ENCODE measurements at regions not wholly inside any gene's neighbourhood (a gene's known extent, or its start where the extent isn't known, plus 50 kb on each side); places are given as distances from the start of the nearest gene placed in this dataset.
"Not testable (repeated sequence)": the region's sequence is repeated elsewhere in the genome, so short reads cannot be mapped to it uniquely, and the experiment has no call there.

DNA sequence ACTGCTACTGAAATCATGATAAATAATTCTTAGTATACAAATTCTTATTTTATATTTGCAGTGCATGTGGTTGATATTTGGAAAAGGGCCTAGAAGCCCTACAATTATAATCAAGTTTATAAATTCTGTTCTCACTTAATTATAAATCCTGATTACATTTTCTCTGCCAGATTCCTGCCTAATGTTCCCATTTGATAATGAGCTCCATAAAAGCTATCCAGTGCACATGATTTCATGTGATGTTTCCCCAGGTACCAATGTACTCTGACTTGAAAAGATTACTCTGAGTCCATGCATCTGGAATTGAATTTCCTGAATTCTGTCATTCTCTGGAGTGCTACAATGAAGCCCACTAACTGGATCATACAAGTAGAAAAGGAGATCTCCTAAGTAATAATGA lies 292.2 kb downstream of the FRK start:
- ATAC-seq = no peak
- H3K4me1 Mint-ChIP-seq (ENCODE audit: low read depth) = no peaks in the 10 kb centered on the region

DNA sequence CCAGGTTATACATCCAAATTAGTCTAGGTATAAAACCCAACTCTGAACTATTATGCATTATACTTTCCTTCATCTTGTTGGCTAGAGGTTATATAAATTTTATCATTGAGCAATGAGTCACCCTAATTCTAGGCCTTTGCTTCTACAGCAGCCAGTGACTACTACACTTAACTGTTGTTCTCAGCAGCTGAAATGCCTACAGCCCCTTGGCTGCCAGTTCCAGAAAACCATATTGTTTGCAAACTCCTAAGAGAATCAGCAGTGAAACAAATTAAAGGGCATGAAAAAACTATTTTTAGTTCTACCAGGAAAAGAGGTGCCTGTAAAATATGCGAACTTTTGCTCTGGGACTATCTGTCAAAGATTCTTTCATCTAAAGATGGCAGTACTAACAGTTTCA lies 292.8 kb downstream of the FRK start:
- ATAC-seq (no peak), DNase-seq (no peak)
- Mint-ChIP-seq H3K4me3 (no peak overlapping the region), H3K4me1 (ENCODE audit: low read depth) (no peaks in the 10 kb centered on the region), H3K9me3 (no peaks in the 10 kb centered on the region), H3K27me3 (ENCODE audit: low read depth) (no peaks in the 10 kb centered on the region), H3K36me3 (ENCODE audit: insufficient read depth) (no peaks in the 10 kb centered on the region)

More for the DNA sequence above, 292.2 kb downstream of the FRK start:
- no peaks in the 10 kb centered on the region for H3K27me3 Mint-ChIP-seq (ENCODE audit: low read depth)
- H3K36me3 Mint-ChIP-seq (ENCODE audit: insufficient read depth) = no peaks in the 10 kb centered on the region
- DNase-seq = no peak
- H3K4me3 Mint-ChIP-seq = no peak overlapping the region
- no peaks in the 10 kb centered on the region for H3K9me3 Mint-ChIP-seq

DNA sequence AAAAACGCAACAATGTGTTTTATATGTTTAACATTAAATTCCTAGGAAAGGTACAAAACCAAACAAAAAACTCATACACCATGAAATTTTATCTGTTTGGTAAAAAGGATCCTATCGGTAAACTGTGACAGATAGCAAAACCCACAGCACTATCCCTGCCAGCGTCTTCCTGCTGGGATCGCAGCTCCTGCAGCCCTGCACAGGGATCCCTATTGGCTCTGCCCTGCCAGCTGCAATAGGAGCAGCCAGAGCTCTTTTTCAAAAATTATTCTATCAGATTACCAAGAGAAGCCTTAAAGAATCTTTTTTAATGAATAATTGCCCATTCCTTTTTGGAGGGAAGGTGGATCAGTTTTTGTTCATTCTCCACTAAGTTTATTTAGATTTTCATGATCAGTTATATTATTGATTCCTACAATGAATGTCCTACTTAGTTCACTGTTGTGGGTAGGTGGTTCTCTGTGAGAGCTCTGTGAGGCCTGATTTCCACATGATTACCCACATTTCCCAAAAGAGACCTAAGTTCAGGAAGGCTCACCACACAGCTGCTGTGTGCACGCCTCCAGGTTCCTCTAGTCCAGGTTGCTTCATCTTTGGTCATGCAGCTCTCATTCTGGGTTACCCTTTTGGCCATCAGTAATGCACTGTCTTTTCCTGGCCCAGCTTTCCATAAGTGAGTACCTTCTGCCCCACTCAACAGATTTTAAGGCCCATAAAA lies 293.8 kb downstream of the FRK start:
- H3K4me3 Mint-ChIP-seq = no peak overlapping the region

DNA sequence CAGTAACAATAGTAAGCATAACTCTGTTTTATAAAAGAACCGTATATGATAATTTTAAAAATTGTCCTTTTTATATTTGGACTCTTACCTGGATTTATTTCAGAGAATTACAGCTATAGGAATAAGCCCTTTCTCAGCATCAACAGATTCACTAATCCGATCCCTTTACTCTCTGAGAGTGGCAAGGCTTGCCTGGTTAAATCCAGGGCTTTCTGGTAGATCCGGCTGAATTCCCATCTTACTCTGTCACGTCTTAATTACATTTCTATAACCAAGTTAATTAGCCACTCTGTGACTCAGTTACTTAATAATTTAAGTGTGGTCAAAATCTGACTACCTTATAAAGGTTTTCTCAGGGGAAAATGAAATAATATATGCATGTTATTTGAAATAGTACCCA lies 294.7 kb downstream of the FRK start:
- no peak for DNase-seq
- H3K4me3 Mint-ChIP-seq = no peak overlapping the region
- H3K27me3 Mint-ChIP-seq (ENCODE audit: low read depth) = no peaks in the 10 kb centered on the region
- no peak for ATAC-seq
- H3K4me1 Mint-ChIP-seq (ENCODE audit: low read depth) = no peaks in the 10 kb centered on the region
- no peaks in the 10 kb centered on the region for H3K9me3 Mint-ChIP-seq
- H3K36me3 Mint-ChIP-seq (ENCODE audit: insufficient read depth) = no peaks in the 10 kb centered on the region

More for the DNA sequence above, 293.8 kb downstream of the FRK start:
- Mint-ChIP-seq H3K27me3 (ENCODE audit: low read depth) (no peaks in the 10 kb centered on the region), H3K36me3 (ENCODE audit: insufficient read depth) (no peaks in the 10 kb centered on the region), H3K4me1 (ENCODE audit: low read depth) (no peaks in the 10 kb centered on the region), H3K9me3 (no peaks in the 10 kb centered on the region)
- no peak for DNase-seq
- ATAC-seq = no peak

DNA sequence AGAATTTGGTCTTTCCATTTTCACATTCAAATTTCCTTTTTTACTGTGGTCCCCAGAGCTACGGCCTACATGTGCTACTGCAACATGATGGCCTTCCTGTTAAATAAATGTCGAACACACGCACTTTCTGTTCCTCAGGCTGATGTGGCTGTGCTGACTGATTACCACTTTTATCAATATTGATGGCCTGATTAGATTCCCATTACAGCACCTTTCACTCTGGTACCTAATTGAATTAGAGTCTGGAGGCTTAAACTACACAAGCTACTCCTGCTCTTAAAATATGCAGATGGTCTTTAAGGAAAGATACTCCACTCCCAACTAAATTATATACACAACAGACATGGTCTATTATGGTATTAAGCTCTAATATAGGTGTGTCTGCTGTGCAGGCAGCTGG lies 301.6 kb downstream of the FRK start:
- no peaks in the 10 kb centered on the region for H3K4me1 Mint-ChIP-seq (ENCODE audit: low read depth)
- H3K4me3 Mint-ChIP-seq = no peak overlapping the region
- H3K9me3 Mint-ChIP-seq = peaks cover 4% of the 10 kb centered on the region
- no peaks in the 10 kb centered on the region for H3K36me3 Mint-ChIP-seq (ENCODE audit: insufficient read depth)
- ATAC-seq = no peak
- DNase-seq = no peak
- H3K27me3 Mint-ChIP-seq (ENCODE audit: low read depth) = no peaks in the 10 kb centered on the region

DNA sequence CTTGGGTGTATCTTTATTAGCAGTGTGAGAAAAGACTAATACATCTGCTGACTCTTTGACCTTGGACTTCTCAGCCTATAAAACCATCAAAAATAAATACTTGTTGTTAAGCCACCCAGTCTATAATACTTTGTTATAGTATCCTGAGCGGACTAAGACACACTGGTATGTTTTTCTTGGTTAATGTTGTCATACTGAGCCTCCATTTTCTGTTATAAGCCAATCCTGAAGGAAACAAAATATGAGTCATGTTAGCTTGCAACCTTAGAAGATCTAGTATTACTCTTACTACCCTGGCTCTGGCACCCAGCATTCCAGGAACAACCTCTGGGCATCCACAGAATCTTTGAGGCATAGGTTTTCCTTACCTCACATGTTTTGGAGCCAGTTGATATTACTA lies 307.2 kb downstream of the FRK start:
- DNase-seq = no peak
- Mint-ChIP-seq H3K27me3 (ENCODE audit: low read depth) (no peaks in the 10 kb centered on the region), H3K36me3 (ENCODE audit: insufficient read depth) (no peaks in the 10 kb centered on the region), H3K4me1 (ENCODE audit: low read depth) (no peaks in the 10 kb centered on the region), H3K9me3 (peaks cover 10% of the 10 kb centered on the region), H3K4me3 (no peak overlapping the region)
- no peak for ATAC-seq

DNA sequence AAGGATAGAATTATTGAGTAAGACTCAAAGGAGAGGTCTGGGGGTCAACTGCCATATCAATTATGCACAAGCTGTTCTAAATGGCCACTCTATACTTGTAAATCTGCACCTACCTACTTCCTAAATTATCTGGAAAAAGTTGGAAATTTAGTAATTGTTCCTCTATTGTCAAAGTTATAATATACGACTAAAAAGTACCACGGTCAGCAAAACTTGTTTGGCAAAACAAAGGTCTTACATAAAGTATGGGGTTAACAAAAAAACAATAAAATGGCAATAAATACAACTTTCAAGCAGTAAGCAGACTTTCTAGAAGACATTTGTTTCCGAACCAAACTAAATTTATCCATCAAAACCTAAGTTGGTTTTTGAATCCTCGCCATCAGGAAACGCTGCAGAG lies 309.7 kb downstream of the FRK start:
- ATAC-seq (no peak), DNase-seq (no peak)
- Mint-ChIP-seq H3K4me1 (ENCODE audit: low read depth) (no peaks in the 10 kb centered on the region), H3K27me3 (ENCODE audit: low read depth) (no peaks in the 10 kb centered on the region), H3K36me3 (ENCODE audit: insufficient read depth) (no peaks in the 10 kb centered on the region), H3K4me3 (no peak overlapping the region), H3K9me3 (peaks cover 6% of the 10 kb centered on the region)

DNA sequence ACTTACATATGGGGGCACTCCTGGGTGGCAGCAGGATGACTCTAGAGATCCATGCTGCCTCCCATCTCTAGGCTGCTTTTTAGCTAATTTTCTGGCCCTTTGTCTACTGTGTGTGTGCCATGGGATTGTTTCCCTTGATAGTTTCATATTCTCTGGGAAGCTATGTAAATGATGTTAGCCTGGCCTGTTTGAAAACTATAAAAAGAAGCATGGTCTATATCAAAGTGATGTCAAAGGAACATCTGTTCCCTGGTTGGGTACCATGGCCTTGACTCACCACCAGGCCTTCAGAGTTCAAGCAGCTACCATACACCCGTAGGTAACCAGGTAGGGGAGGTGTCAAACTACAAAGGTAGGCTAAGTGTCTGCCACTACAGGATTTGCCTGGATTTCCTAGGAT lies 310.4 kb downstream of the FRK start:
- H3K9me3 Mint-ChIP-seq = peaks cover 6% of the 10 kb centered on the region
- H3K4me1 Mint-ChIP-seq (ENCODE audit: low read depth) = no peaks in the 10 kb centered on the region
- H3K4me3 Mint-ChIP-seq = no peak overlapping the region
- DNase-seq = no peak
- no peak for ATAC-seq
- H3K36me3 Mint-ChIP-seq (ENCODE audit: insufficient read depth) = no peaks in the 10 kb centered on the region
- no peaks in the 10 kb centered on the region for H3K27me3 Mint-ChIP-seq (ENCODE audit: low read depth)

DNA sequence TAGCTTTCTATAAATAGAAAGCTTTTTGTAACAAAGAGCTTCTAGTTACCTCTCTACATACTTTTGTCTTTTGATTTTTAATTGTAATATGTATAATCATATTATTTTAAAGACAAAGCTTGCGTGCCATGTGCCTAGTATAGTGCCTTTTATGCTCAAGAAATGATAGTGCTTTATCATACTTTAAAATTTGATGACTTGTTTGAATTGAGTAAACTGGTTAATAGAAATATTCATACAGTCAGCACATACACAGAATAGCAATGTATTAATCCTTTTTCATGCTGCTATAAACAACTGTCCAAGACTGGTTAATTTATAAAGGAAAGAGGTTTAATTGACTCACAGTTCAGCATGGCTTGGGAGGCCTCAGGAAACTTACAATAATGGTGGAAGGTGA lies 313.0 kb downstream of the FRK start:
- ATAC-seq = no peak
- no peak for DNase-seq
- no peaks in the 10 kb centered on the region for H3K4me1 Mint-ChIP-seq (ENCODE audit: low read depth)
- no peaks in the 10 kb centered on the region for H3K27me3 Mint-ChIP-seq (ENCODE audit: low read depth)
- peaks cover 14% of the 10 kb centered on the region for H3K9me3 Mint-ChIP-seq
- H3K4me3 Mint-ChIP-seq = no peak overlapping the region
- H3K36me3 Mint-ChIP-seq (ENCODE audit: insufficient read depth) = no peaks in the 10 kb centered on the region

DNA sequence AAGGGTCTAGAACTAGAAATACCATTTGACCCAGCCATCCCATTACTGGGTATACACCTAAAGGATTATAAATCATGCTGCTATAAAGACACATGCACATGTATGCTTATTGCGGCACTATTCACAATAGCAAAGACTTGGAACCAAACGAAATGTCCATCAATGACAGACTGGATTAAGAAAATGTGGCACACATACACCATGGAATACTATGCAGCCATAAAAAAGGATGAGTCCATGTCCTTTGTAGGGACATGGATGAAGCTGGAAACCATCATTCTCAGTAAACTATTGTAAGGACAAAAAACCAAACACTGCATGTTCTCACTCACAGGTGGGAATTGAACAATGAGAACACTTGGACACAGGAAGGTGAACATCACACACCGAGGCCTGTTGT lies 314.1 kb downstream of the FRK start:
- H3K9me3 Mint-ChIP-seq = peaks cover 14% of the 10 kb centered on the region
- not testable (repeated sequence) for H3K36me3 Mint-ChIP-seq (ENCODE audit: insufficient read depth); ATAC-seq; H3K4me3 Mint-ChIP-seq; H3K4me1 Mint-ChIP-seq (ENCODE audit: low read depth); DNase-seq; H3K27me3 Mint-ChIP-seq (ENCODE audit: low read depth)

DNA sequence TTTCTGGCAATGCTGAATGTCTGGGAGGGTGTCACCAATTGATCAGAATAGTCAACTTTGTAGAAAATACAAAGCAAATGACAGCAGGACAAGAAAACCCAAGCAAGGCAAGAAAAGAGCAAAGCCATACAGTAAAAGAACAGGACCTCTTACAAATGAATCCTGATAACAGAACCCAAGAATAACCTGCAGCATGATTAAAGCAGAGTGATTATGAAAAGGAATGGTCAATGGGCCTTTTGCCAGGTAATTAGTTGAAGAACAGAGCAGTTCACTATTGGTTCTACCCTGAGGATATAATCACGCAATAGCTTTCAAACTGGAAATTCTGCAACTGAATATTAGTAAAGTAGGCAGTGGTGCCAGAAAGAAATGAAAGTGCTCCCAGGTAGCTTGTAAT lies 319.8 kb downstream of the FRK start:
- DNase-seq = no peak
- Mint-ChIP-seq H3K4me3 (no peak overlapping the region), H3K9me3 (peaks cover 10% of the 10 kb centered on the region), H3K36me3 (ENCODE audit: insufficient read depth) (no peaks in the 10 kb centered on the region), H3K4me1 (ENCODE audit: low read depth) (no peaks in the 10 kb centered on the region), H3K27me3 (ENCODE audit: low read depth) (no peaks in the 10 kb centered on the region)
- ATAC-seq = no peak

DNA sequence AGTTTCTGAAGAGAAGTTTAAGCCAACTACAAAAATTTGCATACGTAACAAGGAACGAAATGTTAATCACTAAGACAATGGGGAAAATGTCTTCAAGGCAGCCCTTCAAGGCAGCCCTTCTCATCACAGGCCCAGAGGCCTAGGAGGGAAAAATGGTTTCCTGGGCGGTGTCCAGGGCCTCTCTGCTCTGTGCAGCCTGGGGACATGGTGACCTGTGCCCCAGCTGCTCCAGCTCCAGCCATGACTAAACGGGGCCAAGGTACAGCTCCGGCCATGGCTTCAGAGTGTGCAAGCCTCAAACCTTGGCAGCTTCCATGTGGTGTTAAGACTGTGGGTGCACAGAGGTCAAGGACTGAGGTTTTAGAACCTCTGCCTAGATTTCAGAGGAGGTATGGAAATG lies 325.1 kb downstream of the FRK start:
- no peaks in the 10 kb centered on the region for H3K27me3 Mint-ChIP-seq (ENCODE audit: low read depth)

DNA sequence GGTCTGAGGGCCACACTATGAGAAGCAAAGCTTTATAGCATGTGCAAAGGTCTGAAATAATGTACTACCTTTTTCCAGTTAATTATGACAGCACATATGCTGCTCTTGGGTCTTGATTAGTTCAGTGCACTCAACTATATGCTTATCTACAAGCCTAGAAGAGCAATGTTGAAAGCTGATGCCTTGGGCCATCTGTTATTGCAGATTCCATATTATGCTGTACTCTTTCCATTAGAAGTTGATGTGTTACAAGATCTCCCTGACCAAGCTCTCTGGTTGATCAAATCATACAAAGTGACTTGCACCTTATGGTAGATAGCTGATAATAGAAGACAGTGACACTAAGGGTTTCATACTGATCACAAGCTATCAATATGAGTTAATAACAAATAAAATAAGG lies 327.3 kb downstream of the FRK start:
- ATAC-seq (no peak), DNase-seq (no peak)
- no peaks in the 10 kb centered on the region for H3K4me1 Mint-ChIP-seq (ENCODE audit: low read depth)
- H3K9me3 Mint-ChIP-seq = peaks cover 4% of the 10 kb centered on the region
- H3K27me3 Mint-ChIP-seq (ENCODE audit: low read depth) = no peaks in the 10 kb centered on the region
- no peaks in the 10 kb centered on the region for H3K36me3 Mint-ChIP-seq (ENCODE audit: insufficient read depth)
- no peak overlapping the region for H3K4me3 Mint-ChIP-seq

More for the DNA sequence above, 325.1 kb downstream of the FRK start:
- Mint-ChIP-seq H3K36me3 (ENCODE audit: insufficient read depth) (no peaks in the 10 kb centered on the region), H3K4me3 (no peak overlapping the region), H3K9me3 (peaks cover 4% of the 10 kb centered on the region), H3K4me1 (ENCODE audit: low read depth) (no peaks in the 10 kb centered on the region)
- ATAC-seq (no peak), DNase-seq (no peak)

DNA sequence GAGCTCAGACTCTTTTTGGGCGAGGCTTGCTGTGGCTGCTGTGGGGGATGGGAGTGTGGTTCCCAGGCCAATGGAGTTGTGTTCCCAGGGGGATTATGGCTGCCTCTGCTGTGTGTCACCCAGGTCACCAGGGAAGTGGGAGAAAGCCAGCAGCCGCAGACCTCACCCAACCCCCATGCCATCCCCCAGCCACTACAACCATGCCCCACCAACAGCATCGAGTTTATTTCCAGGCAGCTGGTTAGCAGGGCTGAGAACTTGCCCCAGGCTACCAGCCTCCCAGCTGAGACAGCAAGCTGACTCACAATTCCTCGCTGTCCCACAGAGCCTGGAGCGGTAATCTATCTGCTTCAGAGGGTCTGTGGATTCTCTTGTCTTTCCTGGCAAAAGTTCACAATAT lies 331.7 kb downstream of the FRK start:
- Mint-ChIP-seq H3K4me3 (no peak overlapping the region), H3K4me1 (ENCODE audit: low read depth) (no peaks in the 10 kb centered on the region), H3K36me3 (ENCODE audit: insufficient read depth) (no peaks in the 10 kb centered on the region), H3K27me3 (ENCODE audit: low read depth) (no peaks in the 10 kb centered on the region), H3K9me3 (peaks cover 18% of the 10 kb centered on the region)
- ATAC-seq (no peak), DNase-seq (no peak)

DNA sequence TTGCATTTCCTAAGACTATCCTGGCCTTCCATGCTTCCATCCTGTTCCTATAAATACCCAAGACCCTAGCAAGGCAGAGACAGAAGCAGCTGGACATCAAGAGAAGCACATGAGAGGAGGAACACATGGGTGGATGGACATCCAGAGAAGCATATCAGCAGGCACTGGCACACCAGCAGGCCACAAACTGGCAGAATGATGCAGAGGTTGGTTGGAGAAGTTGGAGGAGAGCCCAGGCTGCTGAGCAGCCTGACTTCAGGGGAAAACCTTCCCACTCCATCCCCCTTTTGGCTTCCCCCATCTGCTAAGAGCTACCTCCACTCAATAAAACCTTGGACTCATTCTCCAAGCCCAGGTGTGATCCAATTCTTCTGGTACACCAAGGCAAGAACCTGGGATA lies 332.5 kb downstream of the FRK start:
- no peaks in the 10 kb centered on the region for H3K4me1 Mint-ChIP-seq (ENCODE audit: low read depth)
- ATAC-seq (no peak), DNase-seq (no peak)
- no peak overlapping the region for H3K4me3 Mint-ChIP-seq
- peaks cover 21% of the 10 kb centered on the region for H3K9me3 Mint-ChIP-seq
- H3K36me3 Mint-ChIP-seq (ENCODE audit: insufficient read depth) = no peaks in the 10 kb centered on the region
- H3K27me3 Mint-ChIP-seq (ENCODE audit: low read depth) = no peaks in the 10 kb centered on the region

DNA sequence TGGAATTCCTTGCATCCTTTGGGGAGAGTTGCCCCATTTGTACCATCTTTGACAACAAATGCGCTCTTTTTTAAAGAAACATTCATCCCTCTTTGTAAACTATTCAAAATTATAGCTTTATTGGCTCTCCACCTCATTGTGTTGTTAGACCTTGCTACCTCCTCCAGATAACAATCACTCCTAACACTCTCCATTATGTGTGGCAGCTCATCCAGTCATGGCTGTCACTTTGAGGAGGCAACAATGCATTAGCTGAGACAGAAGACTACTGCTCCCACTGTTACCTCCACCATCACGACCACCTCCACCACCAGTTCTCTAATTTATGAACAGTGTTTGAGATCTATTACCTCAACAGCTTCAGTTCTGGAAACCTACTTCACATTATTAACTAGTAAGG lies 339.1 kb downstream of the FRK start:
- Mint-ChIP-seq H3K4me1 (ENCODE audit: low read depth) (no peaks in the 10 kb centered on the region), H3K9me3 (peaks cover 9% of the 10 kb centered on the region)
- no peak for ATAC-seq

More for the DNA sequence above, 339.1 kb downstream of the FRK start:
- no peak overlapping the region for H3K4me3 Mint-ChIP-seq
- no peak for DNase-seq
- no peaks in the 10 kb centered on the region for H3K36me3 Mint-ChIP-seq (ENCODE audit: insufficient read depth)
- H3K27me3 Mint-ChIP-seq (ENCODE audit: low read depth) = no peaks in the 10 kb centered on the region
